Spleen (tissue), 7 donors: ENCODE measurements at regions not wholly inside any gene's neighbourhood (a gene's known extent, or its start where the extent isn't known, plus 50 kb on each side); places are given as distances from the start of the nearest gene placed in this dataset.

Experiments used
- POLR2AphosphoS5 ChIP-seq, 3 donors: sonication (generic); formaldehyde crosslinking; IDR thresholded peaks; one replicate each; pipeline ENCODE4 v1.5.1; 2017; ENCODE audit warnings: antibody characterized with exemption in 3 of 3
- TF ChIP-seq, protein P1 (sequence below), 11 experiments: fragments of 200-600 bp in 7 of 11; fragments of 450-650 bp in 4 of 11; sonication (generic) in 4 of 11; IDR thresholded peaks in 8 of 11; conservative IDR thresholded peaks in 3 of 11; 1 replicate in 7 of 11; 2 replicates in 4 of 11; pipeline versions ENCODE4 v1.4.0 to v1.8.0; 2016 to 2021; ENCODE audit warnings: antibody characterized with exemption in 11 of 11, inconsistent platforms in 4 of 11, mild to moderate bottlenecking in 1 of 11
- donor health status: DM: no; HTN: no; CAD: no; lungs with moderate emphysema.
- donor health status: DM: no; HTN: no; CAD: no.
- donor health status: DM: no; HTN: no; CAD: no.

- TF ChIP-seq, protein P1, sequence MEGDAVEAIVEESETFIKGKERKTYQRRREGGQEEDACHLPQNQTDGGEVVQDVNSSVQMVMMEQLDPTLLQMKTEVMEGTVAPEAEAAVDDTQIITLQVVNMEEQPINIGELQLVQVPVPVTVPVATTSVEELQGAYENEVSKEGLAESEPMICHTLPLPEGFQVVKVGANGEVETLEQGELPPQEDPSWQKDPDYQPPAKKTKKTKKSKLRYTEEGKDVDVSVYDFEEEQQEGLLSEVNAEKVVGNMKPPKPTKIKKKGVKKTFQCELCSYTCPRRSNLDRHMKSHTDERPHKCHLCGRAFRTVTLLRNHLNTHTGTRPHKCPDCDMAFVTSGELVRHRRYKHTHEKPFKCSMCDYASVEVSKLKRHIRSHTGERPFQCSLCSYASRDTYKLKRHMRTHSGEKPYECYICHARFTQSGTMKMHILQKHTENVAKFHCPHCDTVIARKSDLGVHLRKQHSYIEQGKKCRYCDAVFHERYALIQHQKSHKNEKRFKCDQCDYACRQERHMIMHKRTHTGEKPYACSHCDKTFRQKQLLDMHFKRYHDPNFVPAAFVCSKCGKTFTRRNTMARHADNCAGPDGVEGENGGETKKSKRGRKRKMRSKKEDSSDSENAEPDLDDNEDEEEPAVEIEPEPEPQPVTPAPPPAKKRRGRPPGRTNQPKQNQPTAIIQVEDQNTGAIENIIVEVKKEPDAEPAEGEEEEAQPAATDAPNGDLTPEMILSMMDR (IDR thresholded peaks at IDR 0.05 in 8 of 11, conservative IDR thresholded peaks at IDR 0.05 in 3 of 11), result no peak
- no peak for TF ChIP-seq POLR2AphosphoS5 (IDR thresholded peaks at IDR 0.05)
Observed at GRCh38 chr4:111214371-111214770, 591.5 kb upstream of the PITX2 start.
